Calu3 (cell line): ENCODE measurements at regions not wholly inside any gene's neighbourhood (a gene's known extent, or its start where the extent isn't known, plus 50 kb on each side); places are given as distances from the start of the nearest gene placed in this dataset.

Experiments
- BruUV-seq: library from RNA; stranded (reverse); fragments of 400-500 nt; replicated peaks from 2 replicates; lab custom pipeline; 2021; lab: Mats Ljungman, UMichigan
- CTCF ChIA-PET: fragments of 300-600 bp; sonication (Branson Sonifier 250); formaldehyde crosslinking; loops from one replicate; lab custom pipeline; 2022; ENCODE audit warnings: antibody characterized with exemption; lab: Charles Lee
- DNase-seq: peaks from one replicate; pipeline ENCODE4 v3.0.0; 2022
- H3K27ac Mint-ChIP-seq: one replicate; pipeline ENCODE4 v1.8.0; 2022; ENCODE audit warnings: mixed read lengths; ENCODE audit not compliant: unreplicated experiment
- H3K27me3 Mint-ChIP-seq: one replicate; pipeline ENCODE4 v1.8.0; 2022; ENCODE audit warnings: mixed read lengths; ENCODE audit not compliant: unreplicated experiment
- H3K36me3 Mint-ChIP-seq: one replicate; pipeline ENCODE4 v1.8.0; 2022; ENCODE audit warnings: mild to moderate bottlenecking, moderate library complexity, mixed read lengths; ENCODE audit not compliant: insufficient read depth, unreplicated experiment
- H3K4me1 Mint-ChIP-seq: one replicate; pipeline ENCODE4 v1.8.0; 2022; ENCODE audit warnings: mild to moderate bottlenecking, low read depth, mixed read lengths; ENCODE audit not compliant: unreplicated experiment
- H3K4me3 Mint-ChIP-seq: one replicate; pipeline ENCODE4 v1.8.0; 2022; ENCODE audit warnings: mild to moderate bottlenecking, low read depth, moderate library complexity, mixed read lengths; ENCODE audit not compliant: unreplicated experiment
- H3K9me3 Mint-ChIP-seq: one replicate; pipeline ENCODE4 v1.8.0; 2022; ENCODE audit warnings: low read depth, mixed read lengths; ENCODE audit not compliant: unreplicated experiment
- CTCF ChIP-seq: fragments of 200-600 bp; IDR thresholded peaks from one replicate; pipeline ENCODE4 v1.8.0; 2022; ENCODE audit warnings: antibody characterized with exemption; ENCODE audit not compliant: unreplicated experiment
- intact Hi-C: fragments of 100-400 bp; cut with micrococcal nuclease; formaldehyde crosslinking; loops from one replicate; pipeline ENCODE4 v1.10.0; 2022; ENCODE audit not compliant: unreplicated experiment

GRCh38 chr1:115461526-115461925, 123.5 kb upstream of the NGF start:
- Mint-ChIP-seq H3K27ac (no peak overlapping the region), H3K36me3 (peaks cover 4% of the 10 kb centered on the region), H3K4me3 (no peak overlapping the region), H3K27me3 (no peaks in the 10 kb centered on the region), H3K4me1 (no peaks in the 10 kb centered on the region), H3K9me3 (no peaks in the 10 kb centered on the region)
- TF ChIP-seq CTCF = no peak
- no peak for DNase-seq
- CTCF ChIA-PET = no interaction called here
- intact Hi-C loops = no loop called here
- BruUV-seq = no TSS peak

- no peak for DNase-seq
- no peaks in the 10 kb centered on the region for H3K27me3 Mint-ChIP-seq
- H3K4me3 Mint-ChIP-seq = no peak overlapping the region
- no TSS peak for BruUV-seq
- intact Hi-C loops = no loop called here
- H3K36me3 Mint-ChIP-seq = no peaks in the 10 kb centered on the region
- CTCF ChIA-PET = no interaction called here
- H3K9me3 Mint-ChIP-seq = no peaks in the 10 kb centered on the region
- no peak overlapping the region for H3K27ac Mint-ChIP-seq
- no peak for TF ChIP-seq CTCF
- no peaks in the 10 kb centered on the region for H3K4me1 Mint-ChIP-seq
Measured at GRCh38 chr1:115459161-115459560, 121.1 kb upstream of the NGF start.

- no peak for TF ChIP-seq CTCF
- intact Hi-C loops = no loop called here
Measured at GRCh38 chr1:115458426-115459114, 120.5 kb upstream of the NGF start.

GRCh38 chr1:115457289-115457688, 119.2 kb upstream of the NGF start:
- Mint-ChIP-seq H3K4me3 (no peak overlapping the region), H3K4me1 (no peaks in the 10 kb centered on the region), H3K27ac (no peak overlapping the region), H3K9me3 (no peaks in the 10 kb centered on the region), H3K27me3 (no peaks in the 10 kb centered on the region), H3K36me3 (no peaks in the 10 kb centered on the region)
- BruUV-seq = no TSS peak
- DNase-seq = no peak
- CTCF ChIA-PET = no interaction called here
- intact Hi-C loops = no loop called here
- no peak for TF ChIP-seq CTCF

More at GRCh38 chr1:115458426-115459114, 120.5 kb upstream of the NGF start:
- no peaks in the 10 kb centered on the region for H3K27me3 Mint-ChIP-seq
- H3K4me3 Mint-ChIP-seq = no peak overlapping the region
- H3K4me1 Mint-ChIP-seq = no peaks in the 10 kb centered on the region
- no peaks in the 10 kb centered on the region for H3K9me3 Mint-ChIP-seq
- BruUV-seq = no TSS peak
- no peaks in the 10 kb centered on the region for H3K36me3 Mint-ChIP-seq
- no peak overlapping the region for H3K27ac Mint-ChIP-seq
- no peak for DNase-seq
- CTCF ChIA-PET = no interaction called here
